WTC11 (cell line): ENCODE measurements at regions not wholly inside any gene's neighbourhood (a gene's known extent, or its start where the extent isn't known, plus 50 kb on each side); places are given as distances from the start of the nearest gene placed in this dataset.
A peak's percentile ranks its signal among the peaks of the same experiment; 100 is the strongest.

Experiments
- ATAC-seq: fragments of 200-7000 bp; cut with Tn5 transposase; 2 replicates; pipeline ENCODE4 v1.10.0; 2021; ENCODE audit warnings: mild to moderate bottlenecking, moderate library complexity
- CTCF ChIA-PET: fragments of 300-600 bp; sonication (Branson Sonifier 250); formaldehyde crosslinking; loops from one replicate; lab custom pipeline; 2021; ENCODE audit warnings: antibody characterized with exemption; lab: Charles Lee
- POLR2A ChIA-PET: fragments of 350-600 bp; sonication (Branson Sonifier 250); formaldehyde crosslinking; loops from one replicate; lab custom pipeline; 2021; ENCODE audit warnings: antibody characterized with exemption; lab: Charles Lee
- DNase-seq: peaks from one replicate; pipeline ENCODE4 v3.0.0; 2021; ENCODE audit warnings: low spot score
- H3K27ac Mint-ChIP-seq: 2 replicates; pipeline ENCODE4 v1.8.0; 2021; ENCODE audit warnings: mixed read lengths
- H3K27me3 Mint-ChIP-seq: 2 replicates; pipeline ENCODE4 v1.8.0; 2021; ENCODE audit warnings: low read depth, mild to moderate bottlenecking, moderate library complexity, mixed read lengths
- H3K36me3 Mint-ChIP-seq: 2 replicates; pipeline ENCODE4 v1.8.0; 2021; ENCODE audit warnings: mixed read lengths
- H3K4me1 Mint-ChIP-seq: 2 replicates; pipeline ENCODE4 v1.8.0; 2022; ENCODE audit warnings: mixed read lengths
- H3K4me3 Mint-ChIP-seq: 2 replicates; pipeline ENCODE4 v1.8.0; 2021; ENCODE audit warnings: mild to moderate bottlenecking, moderate library complexity, mixed read lengths
- H3K9me3 Mint-ChIP-seq: 2 replicates; pipeline ENCODE4 v1.8.0; 2021; ENCODE audit warnings: mixed read lengths
- CTCF ChIP-seq: fragments of 200-600 bp; IDR thresholded peaks from 2 replicates; pipeline ENCODE4 v1.8.0; 2022; ENCODE audit warnings: antibody characterized with exemption
- E2F4 ChIP-seq: sonication (generic); formaldehyde crosslinking; IDR thresholded peaks from 2 replicates; pipeline ENCODE4 v1.8.1; 2022; ENCODE audit warnings: low read depth, mild to moderate bottlenecking, moderate library complexity, missing genetic modification reagents, borderline replicate concordance
- ELF4 ChIP-seq: sonication (generic); formaldehyde crosslinking; IDR thresholded peaks from 2 replicates; pipeline ENCODE4 v1.8.1; 2022; ENCODE audit warnings: low read depth, mild to moderate bottlenecking, moderate library complexity, missing genetic modification reagents
- FOXP4 ChIP-seq: sonication (generic); formaldehyde crosslinking; IDR thresholded peaks from 2 replicates; pipeline ENCODE4 v1.8.0; 2022; ENCODE audit warnings: mild to moderate bottlenecking, missing genetic modification reagents
- GABPB1 ChIP-seq: sonication (generic); formaldehyde crosslinking; IDR thresholded peaks from 2 replicates; pipeline ENCODE4 v1.8.1; 2023; ENCODE audit warnings: mild to moderate bottlenecking, missing genetic modification reagents
- JAZF1 ChIP-seq: fragments of 250-450 bp; sonication (Bioruptor Pico); IDR thresholded peaks from 2 replicates; pipeline ENCODE4 v1.9.0; 2021; ENCODE audit warnings: moderate library complexity, mild to moderate bottlenecking, inconsistent platforms
- KAT7 ChIP-seq: sonication (generic); formaldehyde crosslinking; IDR thresholded peaks from 2 replicates; pipeline ENCODE4 v1.8.1; 2023; ENCODE audit warnings: missing genetic modification reagents, mild to moderate bottlenecking, borderline replicate concordance
- MYBL2 ChIP-seq: sonication (generic); formaldehyde crosslinking; IDR thresholded peaks from 2 replicates; pipeline ENCODE4 v1.8.1; 2023; ENCODE audit warnings: mild to moderate bottlenecking, moderate library complexity, missing genetic modification reagents
- NR1H2 ChIP-seq: sonication (generic); formaldehyde crosslinking; IDR thresholded peaks from 2 replicates; pipeline ENCODE4 v1.9.0; 2021; ENCODE audit warnings: mild to moderate bottlenecking, moderate library complexity, missing genetic modification reagents
- PRRX2 ChIP-seq: fragments of 250-450 bp; sonication (Bioruptor Pico); IDR thresholded peaks from 2 replicates; pipeline ENCODE4 v1.8.0; 2021; ENCODE audit warnings: mild to moderate bottlenecking
- RELA ChIP-seq: sonication (generic); formaldehyde crosslinking; IDR thresholded peaks from 2 replicates; pipeline ENCODE4 v1.8.1; 2022; ENCODE audit warnings: missing genetic modification reagents, mild to moderate bottlenecking, borderline replicate concordance
- SP1 ChIP-seq: sonication (generic); formaldehyde crosslinking; conservative IDR thresholded peaks from 2 replicates; pipeline ENCODE4 v1.8.1; 2022; ENCODE audit warnings: missing genetic modification reagents
- USF1 ChIP-seq: sonication (generic); formaldehyde crosslinking; IDR thresholded peaks from 2 replicates; pipeline ENCODE4 v1.8.0; 2022; ENCODE audit warnings: mild to moderate bottlenecking, missing genetic modification reagents
- USF2 ChIP-seq: sonication (generic); formaldehyde crosslinking; IDR thresholded peaks from 2 replicates; pipeline ENCODE4 v1.8.1; 2023; ENCODE audit warnings: mild to moderate bottlenecking, missing genetic modification reagents, moderate library complexity
- ZNF263 ChIP-seq: sonication (generic); formaldehyde crosslinking; IDR thresholded peaks from 2 replicates; pipeline ENCODE4 v1.8.1; 2022; ENCODE audit warnings: low read depth, mild to moderate bottlenecking, moderate library complexity, missing genetic modification reagents
- ZNF425 ChIP-seq: fragments of 250-450 bp; sonication (Bioruptor Pico); conservative IDR thresholded peaks from 2 replicates; pipeline ENCODE4 v1.9.0; 2021; ENCODE audit warnings: mild to moderate bottlenecking

- Mint-ChIP-seq H3K4me3 (no peak overlapping the region), H3K4me1 (peaks cover 21% of the 10 kb centered on the region)
- DNase-seq, result peak; percentile 13
- TF ChIP-seq CTCF, result peak; percentile 88
- no peak for TF ChIP-seq NR1H2 (CRISPR knock-in tag)
- TF ChIP-seq, all 79 proteins: peak for 1
- Mint-ChIP-seq H3K27ac (no peak overlapping the region), H3K27me3 (no peaks in the 10 kb centered on the region; the same call in 1 of the 2 replicates), H3K36me3 (no peaks in the 10 kb centered on the region), H3K9me3 (peaks cover 6% of the 10 kb centered on the region)
- ATAC-seq, result peak; percentile 95
- ChIA-PET CTCF (interaction anchor here (0.6 to 3.9 kb wide), 18 partner anchors 9 to 611 kb away, joined by 3 to 23 read pairs (median 4); partner anchors contain the start of genes BTC and PARM1), POLR2A (no interaction called here)
Measured at GRCh38 chr4:74874753-74875367, 58.1 kb upstream of the PARM1 start.

- Mint-ChIP-seq H3K27me3 (no peaks in the 10 kb centered on the region; the same call in 1 of the 2 replicates), H3K4me3 (no peak overlapping the region), H3K27ac (no peak overlapping the region), H3K36me3 (no peaks in the 10 kb centered on the region), H3K4me1 (peaks cover 21% of the 10 kb centered on the region), H3K9me3 (peaks cover 6% of the 10 kb centered on the region)
- POLR2A ChIA-PET, result no interaction called here
- CTCF ChIA-PET, result interaction anchor here (0.8 to 3.9 kb wide), 7 partner anchors 60 to 595 kb away, joined by 4 to 23 read pairs (median 5); partner anchors contain the start of genes BTC and PARM1
- ATAC-seq (peak; percentile 56), DNase-seq (no peak)
- TF ChIP-seq ZNF263 (no peak), USF1 (CRISPR knock-in tag) (no peak), NR1H2 (CRISPR knock-in tag) (no peak), FOXP4 (no peak), PRRX2 (no peak), SP1 (no peak), GABPB1 (CRISPR knock-in tag) (no peak), MYBL2 (CRISPR knock-in tag) (no peak), ZNF425 (CRISPR knock-in tag) (no peak), JAZF1 (CRISPR knock-in tag) (no peak)
Measured at GRCh38 chr4:74873545-74874301, 59.2 kb upstream of the PARM1 start.

GRCh38 chr4:74858921-74859562, 64.7 kb upstream of the BTC start:
- ATAC-seq (no peak), DNase-seq (no peak)
- ChIA-PET CTCF (interaction anchor here (1.6 kb wide), 1 partner anchor 16 kb away, joined by 4 read pairs; no protein-coding TSS in a partner anchor), POLR2A (no interaction called here)
- Mint-ChIP-seq H3K36me3 (no peaks in the 10 kb centered on the region), H3K4me3 (no peak overlapping the region), H3K9me3 (peaks cover 4% of the 10 kb centered on the region), H3K27me3 (no peaks in the 10 kb centered on the region), H3K4me1 (peaks cover 11% of the 10 kb centered on the region), H3K27ac (no peak overlapping the region)
- no peak for TF ChIP-seq USF1 (CRISPR knock-in tag)
- TF ChIP-seq USF2, result no peak
- no peak for TF ChIP-seq ZNF425 (CRISPR knock-in tag)
- TF ChIP-seq KAT7 (CRISPR knock-in tag), result no peak
- TF ChIP-seq E2F4, result no peak
- TF ChIP-seq RELA (CRISPR knock-in tag), result no peak
- TF ChIP-seq ZNF263, result no peak
- TF ChIP-seq ELF4, result no peak
